Ishikawa (cell line): ENCODE measurements at regions not wholly inside any gene's neighbourhood (a gene's known extent, or its start where the extent isn't known, plus 50 kb on each side); places are given as distances from the start of the nearest gene placed in this dataset.
A peak's percentile ranks its signal among the peaks of the same experiment; 100 is the strongest.

Experiments
- CEBPB ChIP-seq: IDR thresholded peaks from 2 replicates; pipeline ENCODE4 v1.6.1; 2012
- CREB1 ChIP-seq: IDR thresholded peaks from 2 replicates; pipeline ENCODE4 v1.6.1; 2012; ENCODE audit warnings: low read depth
- EGR1 ChIP-seq: IDR thresholded peaks from 2 replicates; pipeline ENCODE4 v1.6.1; 2012
- EP300 ChIP-seq: IDR thresholded peaks from 2 replicates; pipeline ENCODE4 v1.6.1; 2012; ENCODE audit warnings: borderline replicate concordance
- FOXM1 ChIP-seq: IDR thresholded peaks from 2 replicates; pipeline ENCODE4 v1.6.1; 2012; ENCODE audit warnings: low read depth, borderline replicate concordance
- NFIC ChIP-seq: IDR thresholded peaks from 2 replicates; pipeline ENCODE4 v1.6.1; 2012
- RAD21 ChIP-seq: IDR thresholded peaks from 2 replicates; pipeline ENCODE4 v1.6.1; 2012; ENCODE audit warnings: low read depth
- TAF1 ChIP-seq: IDR thresholded peaks from 2 replicates; pipeline ENCODE4 v1.6.1; 2012; ENCODE audit warnings: low read depth, mild to moderate bottlenecking
- TCF12 ChIP-seq: IDR thresholded peaks from 2 replicates; pipeline ENCODE4 v1.6.1; 2012; ENCODE audit warnings: low read depth
- TEAD4 ChIP-seq: IDR thresholded peaks from 2 replicates; pipeline ENCODE4 v1.6.1; 2012
- YY1 ChIP-seq: IDR thresholded peaks from 2 replicates; pipeline ENCODE4 v1.6.1; 2012; ENCODE audit warnings: low read depth
- ZBTB7A ChIP-seq: IDR thresholded peaks from 2 replicates; pipeline ENCODE4 v1.6.1; 2012; ENCODE audit warnings: low read depth
- TF ChIP-seq, protein P1 (sequence below): IDR thresholded peaks from 2 replicates; pipeline ENCODE4 v1.6.1; 2012
- TF ChIP-seq, protein P2 (sequence below): IDR thresholded peaks from 2 replicates; pipeline ENCODE4 v1.6.1; 2012; ENCODE audit warnings: low read depth, mild to moderate bottlenecking
- TF ChIP-seq, protein P3 (sequence below): IDR thresholded peaks from 2 replicates; pipeline ENCODE4 v1.6.1; 2012

DNA sequence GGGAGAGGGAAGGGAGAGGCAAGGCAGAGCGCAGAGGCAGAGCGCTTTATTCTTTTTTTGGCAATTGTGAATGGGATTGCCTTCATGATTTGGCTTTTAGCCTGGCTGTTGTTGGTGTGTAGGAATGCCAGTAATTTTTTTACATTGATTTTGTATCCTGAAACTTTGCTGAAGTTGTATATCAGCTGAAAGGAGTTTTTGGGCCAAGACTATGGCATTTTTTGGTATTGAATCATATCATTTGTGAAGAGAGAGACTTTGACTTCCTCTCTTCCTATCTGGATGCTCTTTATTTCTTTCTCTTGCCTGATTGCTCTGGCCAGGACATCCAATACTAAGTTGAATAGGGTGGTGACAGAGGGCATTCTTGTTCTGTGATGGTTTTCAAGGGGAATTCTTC is 291.3 kb downstream of the REEP3 start:
- TF ChIP-seq YY1 = no peak
- no peak for TF ChIP-seq CREB1
- no peak for TF ChIP-seq ZBTB7A

DNA sequence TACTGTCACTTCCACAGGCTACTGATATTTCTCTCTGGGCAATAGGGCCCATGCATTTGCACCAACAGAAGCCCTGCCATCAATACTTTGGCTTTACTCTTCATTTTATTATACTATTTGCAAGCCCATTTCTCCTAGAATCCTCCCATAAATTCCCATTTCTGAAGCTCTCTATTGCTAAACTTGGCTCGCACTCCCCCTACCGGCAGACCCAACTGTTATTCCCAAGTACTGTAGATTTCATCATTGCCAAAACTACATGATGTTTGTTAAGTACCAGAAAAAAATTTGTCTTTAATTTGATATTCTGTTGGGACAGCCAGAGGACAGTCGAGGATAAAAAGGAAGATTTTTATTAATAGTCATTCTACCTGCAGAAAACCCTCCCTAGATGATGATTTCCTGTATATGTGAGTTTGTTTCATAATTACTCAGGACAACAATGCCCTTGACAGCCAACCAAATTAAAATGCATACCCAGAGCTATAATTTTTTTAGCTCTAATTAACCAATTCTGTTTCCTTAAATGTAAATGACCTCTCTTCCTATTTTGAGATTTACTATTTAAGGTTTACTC is 298.6 kb downstream of the REEP3 start:
- no peak for TF ChIP-seq ZBTB7A
- TF ChIP-seq, protein P1, sequence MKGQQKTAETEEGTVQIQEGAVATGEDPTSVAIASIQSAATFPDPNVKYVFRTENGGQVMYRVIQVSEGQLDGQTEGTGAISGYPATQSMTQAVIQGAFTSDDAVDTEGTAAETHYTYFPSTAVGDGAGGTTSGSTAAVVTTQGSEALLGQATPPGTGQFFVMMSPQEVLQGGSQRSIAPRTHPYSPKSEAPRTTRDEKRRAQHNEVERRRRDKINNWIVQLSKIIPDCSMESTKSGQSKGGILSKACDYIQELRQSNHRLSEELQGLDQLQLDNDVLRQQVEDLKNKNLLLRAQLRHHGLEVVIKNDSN = no peak
- peak; percentile 63 for TF ChIP-seq CEBPB
- TF ChIP-seq NFIC = no peak
- TF ChIP-seq RAD21 = peak; percentile 68

DNA sequence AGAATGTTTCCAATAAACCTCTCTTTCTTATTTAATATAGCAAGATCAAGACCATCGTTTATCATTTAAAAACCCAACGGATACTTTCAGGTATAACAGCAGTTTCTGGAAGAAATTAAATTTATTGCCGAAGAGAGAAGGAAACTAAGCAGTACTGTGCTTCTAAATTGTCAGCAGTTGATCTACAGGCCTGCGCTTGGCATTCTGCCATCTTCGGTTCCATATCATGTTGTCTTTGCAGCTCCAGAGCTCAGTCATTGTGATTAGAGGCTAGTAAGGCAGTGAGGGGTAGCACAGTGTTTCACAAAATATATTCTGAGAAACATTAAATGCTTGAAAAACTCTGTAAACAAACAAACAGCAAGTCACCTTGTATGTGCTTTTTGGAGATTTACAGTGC is 301.3 kb downstream of the REEP3 start:
- TF ChIP-seq CEBPB (no peak), CREB1 (no peak), TAF1 (no peak), NFIC (no peak), EP300 (no peak), RAD21 (no peak), FOXM1 (no peak), TCF12 (no peak), TEAD4 (no peak), ZBTB7A (no peak), YY1 (no peak), EGR1 (no peak)
- TF ChIP-seq, protein P1 = no peak
- TF ChIP-seq, protein P2, sequence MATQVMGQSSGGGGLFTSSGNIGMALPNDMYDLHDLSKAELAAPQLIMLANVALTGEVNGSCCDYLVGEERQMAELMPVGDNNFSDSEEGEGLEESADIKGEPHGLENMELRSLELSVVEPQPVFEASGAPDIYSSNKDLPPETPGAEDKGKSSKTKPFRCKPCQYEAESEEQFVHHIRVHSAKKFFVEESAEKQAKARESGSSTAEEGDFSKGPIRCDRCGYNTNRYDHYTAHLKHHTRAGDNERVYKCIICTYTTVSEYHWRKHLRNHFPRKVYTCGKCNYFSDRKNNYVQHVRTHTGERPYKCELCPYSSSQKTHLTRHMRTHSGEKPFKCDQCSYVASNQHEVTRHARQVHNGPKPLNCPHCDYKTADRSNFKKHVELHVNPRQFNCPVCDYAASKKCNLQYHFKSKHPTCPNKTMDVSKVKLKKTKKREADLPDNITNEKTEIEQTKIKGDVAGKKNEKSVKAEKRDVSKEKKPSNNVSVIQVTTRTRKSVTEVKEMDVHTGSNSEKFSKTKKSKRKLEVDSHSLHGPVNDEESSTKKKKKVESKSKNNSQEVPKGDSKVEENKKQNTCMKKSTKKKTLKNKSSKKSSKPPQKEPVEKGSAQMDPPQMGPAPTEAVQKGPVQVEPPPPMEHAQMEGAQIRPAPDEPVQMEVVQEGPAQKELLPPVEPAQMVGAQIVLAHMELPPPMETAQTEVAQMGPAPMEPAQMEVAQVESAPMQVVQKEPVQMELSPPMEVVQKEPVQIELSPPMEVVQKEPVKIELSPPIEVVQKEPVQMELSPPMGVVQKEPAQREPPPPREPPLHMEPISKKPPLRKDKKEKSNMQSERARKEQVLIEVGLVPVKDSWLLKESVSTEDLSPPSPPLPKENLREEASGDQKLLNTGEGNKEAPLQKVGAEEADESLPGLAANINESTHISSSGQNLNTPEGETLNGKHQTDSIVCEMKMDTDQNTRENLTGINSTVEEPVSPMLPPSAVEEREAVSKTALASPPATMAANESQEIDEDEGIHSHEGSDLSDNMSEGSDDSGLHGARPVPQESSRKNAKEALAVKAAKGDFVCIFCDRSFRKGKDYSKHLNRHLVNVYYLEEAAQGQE = no peak
- TF ChIP-seq, protein P3, sequence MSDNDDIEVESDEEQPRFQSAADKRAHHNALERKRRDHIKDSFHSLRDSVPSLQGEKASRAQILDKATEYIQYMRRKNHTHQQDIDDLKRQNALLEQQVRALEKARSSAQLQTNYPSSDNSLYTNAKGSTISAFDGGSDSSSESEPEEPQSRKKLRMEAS = no peak

DNA sequence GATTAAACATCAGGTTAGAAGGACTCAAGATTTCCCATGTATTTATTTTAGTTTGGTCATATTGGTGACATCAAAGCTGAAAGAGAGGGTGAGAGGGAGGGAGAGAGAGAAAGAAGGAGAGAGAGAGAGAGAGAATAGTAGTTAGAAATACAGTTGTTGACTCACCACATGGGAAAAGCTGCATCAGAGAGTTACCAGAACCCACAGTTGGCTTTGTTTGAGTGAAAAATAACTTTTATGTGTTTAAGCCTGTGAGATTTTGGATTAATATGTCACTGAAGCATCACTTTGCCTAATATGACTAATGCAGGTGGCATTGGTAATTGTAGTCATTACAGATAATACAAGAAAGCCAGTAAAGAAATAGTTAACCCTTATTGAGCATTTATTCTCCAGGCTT is 303.9 kb downstream of the REEP3 start:
- no peak for TF ChIP-seq EP300

DNA sequence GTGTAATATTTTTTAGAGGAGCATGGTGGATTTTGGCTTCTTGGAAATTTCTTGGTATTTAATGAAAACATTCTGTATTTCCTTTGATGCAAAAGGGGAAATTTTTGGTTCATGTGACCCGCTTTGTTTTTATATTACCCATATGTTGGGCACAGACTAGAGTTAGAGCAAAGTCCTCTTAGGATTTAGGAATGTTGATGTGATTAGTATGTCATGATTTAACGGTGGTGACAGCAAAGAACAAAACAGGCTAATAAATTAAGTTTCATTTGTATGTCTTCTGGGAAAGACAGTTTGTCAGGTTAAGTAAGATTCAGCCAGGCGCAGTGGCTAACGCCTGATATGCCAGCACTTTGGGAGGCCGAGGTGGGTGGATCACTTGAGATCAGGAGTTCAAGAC is 304.6 kb downstream of the REEP3 start:
- TF ChIP-seq ZBTB7A (no peak), NFIC (no peak), CREB1 (no peak), EGR1 (no peak), RAD21 (no peak), TEAD4 (no peak), TCF12 (no peak), TAF1 (no peak), CEBPB (no peak), EP300 (no peak), YY1 (no peak), FOXM1 (no peak)
- TF ChIP-seq, protein P1 = no peak
- TF ChIP-seq, protein P2 = no peak
- TF ChIP-seq, protein P3 = no peak

DNA sequence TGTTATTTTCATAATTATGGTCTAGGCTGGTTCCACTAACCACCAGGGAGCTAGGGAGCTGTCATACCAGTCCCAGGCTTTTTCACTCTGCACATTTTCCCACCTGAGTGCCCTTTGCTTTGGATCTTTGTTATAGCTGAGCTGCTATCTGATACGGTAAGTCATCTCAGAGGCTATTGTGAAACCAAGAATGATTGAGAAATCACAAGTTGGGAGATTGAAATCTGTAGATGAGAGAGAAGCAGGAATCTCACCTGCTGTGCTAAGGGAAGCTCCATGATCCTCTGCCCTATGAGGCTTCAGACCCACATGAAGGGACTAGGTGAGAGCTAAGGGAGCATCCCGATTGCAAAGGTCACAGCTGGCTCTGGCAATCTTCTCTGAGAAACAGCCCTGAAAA is 307.8 kb downstream of the REEP3 start:
- TF ChIP-seq CEBPB = no peak; the same call in 1 of the 2 replicates
- TF ChIP-seq EP300 = no peak
- TF ChIP-seq, protein P3 = no peak
- no peak for TF ChIP-seq TAF1
- TF ChIP-seq, protein P2 = no peak
- TF ChIP-seq RAD21 = no peak
- TF ChIP-seq CREB1 = no peak
- TF ChIP-seq YY1 = no peak
- TF ChIP-seq FOXM1 = no peak
- no peak for TF ChIP-seq ZBTB7A
- TF ChIP-seq, protein P1 = no peak
- no peak for TF ChIP-seq EGR1
- no peak for TF ChIP-seq NFIC
- TF ChIP-seq TCF12 = no peak
- TF ChIP-seq TEAD4 = no peak
